HEK293 (cell line): ENCODE measurements at regions not wholly inside any gene's neighbourhood (a gene's known extent, or its start where the extent isn't known, plus 50 kb on each side); places are given as distances from the start of the nearest gene placed in this dataset.

ENCODE experiments used
- CTCF ChIA-PET: fragments of 350-600 bp; formaldehyde crosslinking; extraction: SDS; loops from one replicate; lab custom pipeline; 2021; ENCODE audit warnings: antibody characterized with exemption; lab: Yijun Ruan, JAX
- POLR2A ChIA-PET: fragments of 300-600 bp; formaldehyde crosslinking; extraction: SDS; loops from one replicate; lab custom pipeline; 2020; ENCODE audit warnings: antibody characterized with exemption, inconsistent platforms; lab: Yijun Ruan, JAX
- H3K27ac ChIP-seq: fragments of 200-500 bp; sonication (Bioruptor generic); 2 replicates; pipeline ENCODE4 v1.5.1; 2014; ENCODE audit warnings: low read depth, low read length, control low read depth, inconsistent platforms; ENCODE audit errors: extremely low read depth
- H3K36me3 ChIP-seq, 2 experiments: fragments of 200-500 bp in 1 of 2; sonication (Bioruptor generic) in 1 of 2; 1 replicate in 1 of 2; 2 replicates in 1 of 2; pipeline ENCODE4 v1.5.1; 2014 to 2017; ENCODE audit warnings: inconsistent platforms in 2 of 2, low read length in 2 of 2; ENCODE audit not compliant: control insufficient read depth in 2 of 2, insufficient read depth in 1 of 2
- H3K4me1 ChIP-seq: fragments of 200-500 bp; sonication (Bioruptor generic); 2 replicates; pipeline ENCODE4 v1.5.1; 2014; ENCODE audit warnings: mild to moderate bottlenecking, low read length, inconsistent platforms; ENCODE audit not compliant: control insufficient read depth, insufficient read depth
- H3K4me3 ChIP-seq: 2 replicates; pipeline ENCODE4 v1.5.1; 2011; ENCODE audit warnings: low read depth, mild to moderate bottlenecking, control low read depth, low read length, moderate library complexity
- H3K9me3 ChIP-seq: fragments of 200-500 bp; sonication (Bioruptor generic); 2 replicates; pipeline ENCODE4 v1.5.1; 2014; ENCODE audit warnings: low read depth, low read length, inconsistent platforms; ENCODE audit not compliant: control insufficient read depth, insufficient read depth
- KLF16 ChIP-seq: fragments of 450-650 bp; formaldehyde crosslinking; IDR thresholded peaks from 2 replicates; pipeline ENCODE4 v1.5.1; 2017; ENCODE audit warnings: missing biosample characterization, missing genetic modification characterization
- MZF1 ChIP-seq: fragments of 450-650 bp; formaldehyde crosslinking; IDR thresholded peaks from 2 replicates; pipeline ENCODE4 v1.5.1; 2017; ENCODE audit warnings: missing biosample characterization, missing genetic modification characterization, borderline replicate concordance
- ZEB2 ChIP-seq: fragments of 450-650 bp; formaldehyde crosslinking; IDR thresholded peaks from 2 replicates; pipeline ENCODE4 v1.5.1; 2016; ENCODE audit warnings: missing biosample characterization, missing genetic modification characterization
- ZNF555 ChIP-seq: fragments of 450-650 bp; formaldehyde crosslinking; conservative IDR thresholded peaks from 2 replicates; pipeline ENCODE4 v1.5.1; 2017; ENCODE audit warnings: missing biosample characterization, mild to moderate bottlenecking, missing genetic modification characterization, inconsistent platforms
- ZNF585B ChIP-seq: fragments of 450-650 bp; formaldehyde crosslinking; IDR thresholded peaks from 2 replicates; pipeline ENCODE4 v1.5.1; 2016; ENCODE audit warnings: missing biosample characterization, missing genetic modification characterization
- TF ChIP-seq, protein P1 (sequence below): fragments of 450-650 bp; formaldehyde crosslinking; IDR thresholded peaks from 2 replicates; pipeline ENCODE4 v1.5.1; 2016; ENCODE audit warnings: missing biosample characterization, missing genetic modification characterization, borderline replicate concordance
- TF ChIP-seq, protein P2 (sequence below): fragments of 450-650 bp; IDR thresholded peaks from 2 replicates; pipeline ENCODE4 v1.5.1; 2018; ENCODE audit warnings: missing biosample characterization, mild to moderate bottlenecking, missing genetic modification characterization
- TF ChIP-seq, protein P3 (sequence below): fragments of 450-650 bp; formaldehyde crosslinking; IDR thresholded peaks from 2 replicates; pipeline ENCODE4 v1.5.1; 2016; ENCODE audit warnings: missing biosample characterization, missing genetic modification characterization
- TF ChIP-seq, protein P4 (sequence below): fragments of 450-650 bp; formaldehyde crosslinking; IDR thresholded peaks from 2 replicates; pipeline ENCODE4 v1.5.1; 2017; ENCODE audit warnings: missing biosample characterization, missing genetic modification characterization
- TF ChIP-seq, protein P5 (sequence below): fragments of 450-650 bp; formaldehyde crosslinking; IDR thresholded peaks from 2 replicates; pipeline ENCODE4 v1.5.1; 2016; ENCODE audit warnings: missing biosample characterization, missing genetic modification characterization
- TF ChIP-seq, protein P6 (sequence below): fragments of 450-650 bp; formaldehyde crosslinking; IDR thresholded peaks from 2 replicates; pipeline ENCODE4 v1.5.1; 2016; ENCODE audit warnings: missing biosample characterization, missing genetic modification characterization
- TF ChIP-seq, protein P7 (sequence below): fragments of 450-650 bp; formaldehyde crosslinking; IDR thresholded peaks from 2 replicates; pipeline ENCODE4 v1.5.1; 2017; ENCODE audit warnings: missing biosample characterization, missing genetic modification characterization

DNA sequence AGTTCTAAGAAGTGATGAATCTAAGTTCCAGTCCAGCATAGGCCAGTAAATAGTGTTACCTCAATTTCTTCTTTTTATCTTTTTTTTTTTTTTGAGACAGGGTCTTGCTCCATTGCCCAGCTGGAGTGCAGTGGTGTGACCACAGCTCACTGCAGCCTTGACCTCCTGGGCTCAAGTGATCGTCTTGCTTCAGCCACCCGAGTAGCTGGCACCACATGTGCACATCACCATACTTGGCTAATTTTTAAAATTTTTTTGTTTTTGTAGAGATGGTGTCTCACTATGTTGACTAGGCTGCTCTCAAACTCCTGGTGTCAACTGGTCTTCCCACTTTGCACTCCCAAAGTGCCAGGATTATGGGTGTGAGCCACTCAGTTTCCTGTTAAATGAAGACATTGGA is 126.6 kb upstream of the LYZL2 start (continued):
- TF ChIP-seq, protein P1, sequence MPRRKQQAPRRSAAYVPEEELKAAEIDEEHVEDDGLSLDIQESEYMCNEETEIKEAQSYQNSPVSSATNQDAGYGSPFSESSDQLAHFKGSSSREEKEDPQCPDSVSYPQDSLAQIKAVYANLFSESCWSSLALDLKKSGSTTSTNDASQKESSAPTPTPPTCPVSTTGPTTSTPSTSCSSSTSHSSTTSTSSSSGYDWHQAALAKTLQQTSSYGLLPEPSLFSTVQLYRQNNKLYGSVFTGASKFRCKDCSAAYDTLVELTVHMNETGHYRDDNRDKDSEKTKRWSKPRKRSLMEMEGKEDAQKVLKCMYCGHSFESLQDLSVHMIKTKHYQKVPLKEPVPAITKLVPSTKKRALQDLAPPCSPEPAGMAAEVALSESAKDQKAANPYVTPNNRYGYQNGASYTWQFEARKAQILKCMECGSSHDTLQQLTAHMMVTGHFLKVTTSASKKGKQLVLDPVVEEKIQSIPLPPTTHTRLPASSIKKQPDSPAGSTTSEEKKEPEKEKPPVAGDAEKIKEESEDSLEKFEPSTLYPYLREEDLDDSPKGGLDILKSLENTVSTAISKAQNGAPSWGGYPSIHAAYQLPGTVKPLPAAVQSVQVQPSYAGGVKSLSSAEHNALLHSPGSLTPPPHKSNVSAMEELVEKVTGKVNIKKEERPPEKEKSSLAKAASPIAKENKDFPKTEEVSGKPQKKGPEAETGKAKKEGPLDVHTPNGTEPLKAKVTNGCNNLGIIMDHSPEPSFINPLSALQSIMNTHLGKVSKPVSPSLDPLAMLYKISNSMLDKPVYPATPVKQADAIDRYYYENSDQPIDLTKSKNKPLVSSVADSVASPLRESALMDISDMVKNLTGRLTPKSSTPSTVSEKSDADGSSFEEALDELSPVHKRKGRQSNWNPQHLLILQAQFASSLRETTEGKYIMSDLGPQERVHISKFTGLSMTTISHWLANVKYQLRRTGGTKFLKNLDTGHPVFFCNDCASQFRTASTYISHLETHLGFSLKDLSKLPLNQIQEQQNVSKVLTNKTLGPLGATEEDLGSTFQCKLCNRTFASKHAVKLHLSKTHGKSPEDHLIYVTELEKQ (tag by site-specific recombination), result no peak

DNA sequence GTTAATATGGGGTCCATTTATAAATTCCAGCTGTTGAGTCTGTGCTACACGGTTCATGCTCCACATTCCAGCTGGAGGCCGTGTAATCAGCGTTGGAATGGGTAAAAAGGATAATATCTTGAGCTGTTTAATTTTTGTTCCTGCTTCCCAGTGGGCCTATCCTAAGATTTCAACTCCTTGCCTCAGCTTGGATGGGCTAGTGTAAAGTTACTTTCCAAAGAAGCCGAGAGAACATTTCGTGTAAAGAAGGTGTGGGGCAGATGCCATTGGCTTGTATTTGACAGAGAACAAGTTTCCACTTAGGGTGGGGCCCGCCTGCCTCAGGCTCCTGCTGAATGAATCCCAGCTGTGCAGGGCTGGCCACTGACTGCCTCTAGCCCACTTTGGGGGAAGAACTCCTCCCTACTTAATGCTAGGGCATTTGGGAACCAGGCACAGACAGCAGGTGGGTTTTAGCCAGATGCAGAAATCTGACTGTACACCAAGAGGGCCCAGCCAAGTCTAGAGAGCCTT is 125.9 kb upstream of the LYZL2 start:
- POLR2A ChIA-PET, result no interaction called here

DNA sequence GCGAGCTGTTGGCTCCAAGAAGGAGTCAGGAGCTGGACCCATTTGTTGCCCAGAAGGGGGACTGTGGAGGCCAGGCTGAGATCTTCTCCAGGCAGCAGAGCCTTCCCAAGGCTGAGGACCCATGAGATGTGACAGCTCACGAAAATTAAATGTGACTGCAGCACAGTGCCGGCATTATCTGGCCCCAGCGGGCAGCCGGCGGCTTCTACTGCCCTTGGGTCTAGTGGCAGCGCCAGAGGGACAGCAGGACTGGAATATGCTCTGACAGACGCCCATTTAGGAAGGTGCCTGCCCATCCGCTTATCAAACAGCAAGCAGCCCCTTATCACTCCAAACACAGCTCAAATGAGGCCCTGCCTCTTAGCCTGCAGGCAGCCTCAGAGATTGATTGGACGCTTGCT is 122.9 kb upstream of the LYZL2 start:
- TF ChIP-seq, protein P2, sequence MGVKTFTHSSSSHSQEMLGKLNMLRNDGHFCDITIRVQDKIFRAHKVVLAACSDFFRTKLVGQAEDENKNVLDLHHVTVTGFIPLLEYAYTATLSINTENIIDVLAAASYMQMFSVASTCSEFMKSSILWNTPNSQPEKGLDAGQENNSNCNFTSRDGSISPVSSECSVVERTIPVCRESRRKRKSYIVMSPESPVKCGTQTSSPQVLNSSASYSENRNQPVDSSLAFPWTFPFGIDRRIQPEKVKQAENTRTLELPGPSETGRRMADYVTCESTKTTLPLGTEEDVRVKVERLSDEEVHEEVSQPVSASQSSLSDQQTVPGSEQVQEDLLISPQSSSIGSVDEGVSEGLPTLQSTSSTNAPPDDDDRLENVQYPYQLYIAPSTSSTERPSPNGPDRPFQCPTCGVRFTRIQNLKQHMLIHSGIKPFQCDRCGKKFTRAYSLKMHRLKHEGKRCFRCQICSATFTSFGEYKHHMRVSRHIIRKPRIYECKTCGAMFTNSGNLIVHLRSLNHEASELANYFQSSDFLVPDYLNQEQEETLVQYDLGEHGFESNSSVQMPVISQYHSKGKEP (tag by site-specific recombination), result no peak
- TF ChIP-seq ZEB2 (tag by site-specific recombination), result no peak
- no peak for TF ChIP-seq KLF16 (tag by site-specific recombination)
- no peak for TF ChIP-seq MZF1 (tag by site-specific recombination)
- TF ChIP-seq, protein P3, sequence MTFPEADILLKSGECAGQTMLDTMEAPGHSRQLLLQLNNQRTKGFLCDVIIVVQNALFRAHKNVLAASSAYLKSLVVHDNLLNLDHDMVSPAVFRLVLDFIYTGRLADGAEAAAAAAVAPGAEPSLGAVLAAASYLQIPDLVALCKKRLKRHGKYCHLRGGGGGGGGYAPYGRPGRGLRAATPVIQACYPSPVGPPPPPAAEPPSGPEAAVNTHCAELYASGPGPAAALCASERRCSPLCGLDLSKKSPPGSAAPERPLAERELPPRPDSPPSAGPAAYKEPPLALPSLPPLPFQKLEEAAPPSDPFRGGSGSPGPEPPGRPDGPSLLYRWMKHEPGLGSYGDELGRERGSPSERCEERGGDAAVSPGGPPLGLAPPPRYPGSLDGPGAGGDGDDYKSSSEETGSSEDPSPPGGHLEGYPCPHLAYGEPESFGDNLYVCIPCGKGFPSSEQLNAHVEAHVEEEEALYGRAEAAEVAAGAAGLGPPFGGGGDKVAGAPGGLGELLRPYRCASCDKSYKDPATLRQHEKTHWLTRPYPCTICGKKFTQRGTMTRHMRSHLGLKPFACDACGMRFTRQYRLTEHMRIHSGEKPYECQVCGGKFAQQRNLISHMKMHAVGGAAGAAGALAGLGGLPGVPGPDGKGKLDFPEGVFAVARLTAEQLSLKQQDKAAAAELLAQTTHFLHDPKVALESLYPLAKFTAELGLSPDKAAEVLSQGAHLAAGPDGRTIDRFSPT (tag by site-specific recombination), result no peak
- TF ChIP-seq ZNF555, result no peak
- TF ChIP-seq, protein P4, sequence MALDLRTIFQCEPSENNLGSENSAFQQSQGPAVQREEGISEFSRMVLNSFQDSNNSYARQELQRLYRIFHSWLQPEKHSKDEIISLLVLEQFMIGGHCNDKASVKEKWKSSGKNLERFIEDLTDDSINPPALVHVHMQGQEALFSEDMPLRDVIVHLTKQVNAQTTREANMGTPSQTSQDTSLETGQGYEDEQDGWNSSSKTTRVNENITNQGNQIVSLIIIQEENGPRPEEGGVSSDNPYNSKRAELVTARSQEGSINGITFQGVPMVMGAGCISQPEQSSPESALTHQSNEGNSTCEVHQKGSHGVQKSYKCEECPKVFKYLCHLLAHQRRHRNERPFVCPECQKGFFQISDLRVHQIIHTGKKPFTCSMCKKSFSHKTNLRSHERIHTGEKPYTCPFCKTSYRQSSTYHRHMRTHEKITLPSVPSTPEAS (tag by site-specific recombination), result no peak
- no peak for TF ChIP-seq ZNF585B
- TF ChIP-seq, protein P5, sequence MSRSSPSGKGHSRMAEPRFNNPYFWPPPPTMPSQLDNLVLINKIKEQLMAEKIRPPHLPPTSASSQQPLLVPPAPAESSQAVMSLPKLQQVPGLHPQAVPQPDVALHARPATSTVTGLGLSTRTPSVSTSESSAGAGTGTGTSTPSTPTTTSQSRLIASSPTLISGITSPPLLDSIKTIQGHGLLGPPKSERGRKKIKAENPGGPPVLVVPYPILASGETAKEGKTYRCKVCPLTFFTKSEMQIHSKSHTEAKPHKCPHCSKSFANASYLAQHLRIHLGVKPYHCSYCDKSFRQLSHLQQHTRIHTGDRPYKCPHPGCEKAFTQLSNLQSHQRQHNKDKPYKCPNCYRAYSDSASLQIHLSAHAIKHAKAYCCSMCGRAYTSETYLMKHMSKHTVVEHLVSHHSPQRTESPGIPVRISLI, result no peak
- TF ChIP-seq, protein P6, sequence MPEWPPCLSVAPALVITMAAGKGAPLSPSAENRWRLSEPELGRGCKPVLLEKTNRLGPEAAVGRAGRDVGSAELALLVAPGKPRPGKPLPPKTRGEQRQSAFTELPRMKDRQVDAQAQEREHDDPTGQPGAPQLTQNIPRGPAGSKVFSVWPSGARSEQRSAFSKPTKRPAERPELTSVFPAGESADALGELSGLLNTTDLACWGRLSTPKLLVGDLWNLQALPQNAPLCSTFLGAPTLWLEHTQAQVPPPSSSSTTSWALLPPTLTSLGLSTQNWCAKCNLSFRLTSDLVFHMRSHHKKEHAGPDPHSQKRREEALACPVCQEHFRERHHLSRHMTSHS, result no peak
- Histone ChIP-seq H3K4me3 (no peak overlapping the region), H3K9me3 (no peaks in the 10 kb centered on the region), H3K27ac (no peak overlapping the region), H3K36me3 (no peaks in the 10 kb centered on the region), H3K4me1 (no peaks in the 10 kb centered on the region)
- ChIA-PET CTCF (interaction anchor here (0.6 to 0.9 kb wide), 4 partner anchors 43 to 1169 kb away, joined by 3 to 4 read pairs (median 3); no protein-coding TSS in a partner anchor), POLR2A (no interaction called here)

More for the DNA sequence above, 125.9 kb upstream of the LYZL2 start:
- TF ChIP-seq, protein P7, sequence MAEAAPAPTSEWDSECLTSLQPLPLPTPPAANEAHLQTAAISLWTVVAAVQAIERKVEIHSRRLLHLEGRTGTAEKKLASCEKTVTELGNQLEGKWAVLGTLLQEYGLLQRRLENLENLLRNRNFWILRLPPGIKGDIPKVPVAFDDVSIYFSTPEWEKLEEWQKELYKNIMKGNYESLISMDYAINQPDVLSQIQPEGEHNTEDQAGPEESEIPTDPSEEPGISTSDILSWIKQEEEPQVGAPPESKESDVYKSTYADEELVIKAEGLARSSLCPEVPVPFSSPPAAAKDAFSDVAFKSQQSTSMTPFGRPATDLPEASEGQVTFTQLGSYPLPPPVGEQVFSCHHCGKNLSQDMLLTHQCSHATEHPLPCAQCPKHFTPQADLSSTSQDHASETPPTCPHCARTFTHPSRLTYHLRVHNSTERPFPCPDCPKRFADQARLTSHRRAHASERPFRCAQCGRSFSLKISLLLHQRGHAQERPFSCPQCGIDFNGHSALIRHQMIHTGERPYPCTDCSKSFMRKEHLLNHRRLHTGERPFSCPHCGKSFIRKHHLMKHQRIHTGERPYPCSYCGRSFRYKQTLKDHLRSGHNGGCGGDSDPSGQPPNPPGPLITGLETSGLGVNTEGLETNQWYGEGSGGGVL, result no peak
- Histone ChIP-seq H3K36me3 (no peaks in the 10 kb centered on the region), H3K9me3 (no peaks in the 10 kb centered on the region), H3K4me1 (no peaks in the 10 kb centered on the region), H3K27ac (no peak overlapping the region), H3K4me3 (no peak overlapping the region)
- CTCF ChIA-PET, result no interaction called here
